Fibroblast of lung (primary cell): ENCODE measurements at regions not wholly inside any gene's neighbourhood (a gene's known extent, or its start where the extent isn't known, plus 50 kb on each side); places are given as distances from the start of the nearest gene placed in this dataset.

ENCODE experiments used
- EZH2 ChIP-seq: IDR thresholded peaks from 2 replicates; pipeline ENCODE4 v1.5.1; 2012; ENCODE audit warnings: low read length, control low read depth, mild to moderate bottlenecking; ENCODE audit errors: missing control alignments
- TF ChIP-seq, protein P1 (sequence below), 2 donors: IDR thresholded peaks in 1 of 2; conservative IDR thresholded peaks in 1 of 2; 1 replicate in 1 of 2; 2 replicates in 1 of 2; pipeline ENCODE4 v1.5.1; 2011 to 2012; ENCODE audit warnings: low read length in 2 of 2, control low read depth in 1 of 2, inconsistent platforms in 1 of 2, low read depth in 1 of 2, mild to moderate bottlenecking in 1 of 2

DNA sequence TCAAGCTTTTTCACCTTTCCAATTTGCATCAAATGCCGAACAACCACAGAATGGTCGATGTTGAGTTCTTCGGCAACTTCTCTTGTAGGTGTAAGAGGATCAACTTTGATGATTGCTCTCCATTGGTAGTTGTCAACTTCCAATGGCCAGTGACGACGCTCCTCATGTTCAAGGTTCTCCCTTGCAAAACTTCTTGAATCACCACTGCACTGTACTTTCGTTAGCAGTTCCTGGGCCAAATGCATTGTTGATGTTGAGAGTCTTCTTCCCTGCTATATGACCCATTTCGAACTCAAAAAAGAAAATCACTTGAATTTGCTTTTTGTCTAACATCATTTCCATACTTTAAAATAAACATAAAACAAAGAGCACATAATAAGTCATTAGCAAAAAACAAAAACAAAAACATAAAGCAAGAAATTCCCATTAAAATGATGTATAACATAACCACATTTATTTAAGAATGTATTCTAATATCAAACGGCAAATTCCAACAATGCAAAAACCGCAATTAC, 71.2 kb upstream of the AP4E1 start:
- TF ChIP-seq, protein P1, sequence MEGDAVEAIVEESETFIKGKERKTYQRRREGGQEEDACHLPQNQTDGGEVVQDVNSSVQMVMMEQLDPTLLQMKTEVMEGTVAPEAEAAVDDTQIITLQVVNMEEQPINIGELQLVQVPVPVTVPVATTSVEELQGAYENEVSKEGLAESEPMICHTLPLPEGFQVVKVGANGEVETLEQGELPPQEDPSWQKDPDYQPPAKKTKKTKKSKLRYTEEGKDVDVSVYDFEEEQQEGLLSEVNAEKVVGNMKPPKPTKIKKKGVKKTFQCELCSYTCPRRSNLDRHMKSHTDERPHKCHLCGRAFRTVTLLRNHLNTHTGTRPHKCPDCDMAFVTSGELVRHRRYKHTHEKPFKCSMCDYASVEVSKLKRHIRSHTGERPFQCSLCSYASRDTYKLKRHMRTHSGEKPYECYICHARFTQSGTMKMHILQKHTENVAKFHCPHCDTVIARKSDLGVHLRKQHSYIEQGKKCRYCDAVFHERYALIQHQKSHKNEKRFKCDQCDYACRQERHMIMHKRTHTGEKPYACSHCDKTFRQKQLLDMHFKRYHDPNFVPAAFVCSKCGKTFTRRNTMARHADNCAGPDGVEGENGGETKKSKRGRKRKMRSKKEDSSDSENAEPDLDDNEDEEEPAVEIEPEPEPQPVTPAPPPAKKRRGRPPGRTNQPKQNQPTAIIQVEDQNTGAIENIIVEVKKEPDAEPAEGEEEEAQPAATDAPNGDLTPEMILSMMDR (conservative IDR thresholded peaks at IDR 0.05 in 1 of 2, IDR thresholded peaks at IDR 0.05 in 1 of 2; ENCODE audit: low read depth in 1 of 2, low read length in 2 of 2), result no peak
- TF ChIP-seq EZH2, result no peak
